DOHH2 (cell line): ENCODE measurements at regions not wholly inside any gene's neighbourhood (a gene's known extent, or its start where the extent isn't known, plus 50 kb on each side); places are given as distances from the start of the nearest gene placed in this dataset.

Experiments used
- CTCF ChIP-seq: fragments of 200-600 bp; sonication (generic); IDR thresholded peaks from one replicate; pipeline ENCODE4 v1.5.1; 2014; ENCODE audit warnings: antibody characterized with exemption, mild to moderate bottlenecking, low read depth, low read length; ENCODE audit not compliant: poor library complexity, severe bottlenecking
- EZH2phosphoT487 ChIP-seq: fragments of 200-600 bp; sonication (generic); IDR thresholded peaks from 2 replicates; pipeline ENCODE4 v1.6.1; 2017; ENCODE audit warnings: borderline replicate concordance, mild to moderate bottlenecking, antibody characterized with exemption, low read length, moderate library complexity, mixed read lengths

GRCh38 chr20:11852811-11853210 lies 64.9 kb upstream of the BTBD3 start:
- TF ChIP-seq CTCF (no peak), EZH2phosphoT487 (no peak)
